Muscle layer of duodenum (tissue), 2 donors: ENCODE measurements at regions not wholly inside any gene's neighbourhood (a gene's known extent, or its start where the extent isn't known, plus 50 kb on each side); places are given as distances from the start of the nearest gene placed in this dataset.
"Not testable (repeated sequence)": the region's sequence is repeated elsewhere in the genome, so short reads cannot be mapped to it uniquely, and the experiment has no call there.

Source experiments
- H3K27ac ChIP-seq: one replicate; pipeline ENCODE4 v1.7.0; 2013; ENCODE audit warnings: mild to moderate bottlenecking, low read length
- H3K27me3 ChIP-seq: one replicate; pipeline ENCODE4 v1.7.0; 2013; ENCODE audit warnings: low read depth, mild to moderate bottlenecking, control low read depth, low read length
- H3K36me3 ChIP-seq, 2 donors: one replicate each; pipeline ENCODE4 v1.7.0; 2013; ENCODE audit warnings: low read length in 2 of 2, control low read depth in 1 of 2, mild to moderate bottlenecking in 1 of 2; ENCODE audit not compliant: insufficient read depth in 2 of 2, control insufficient read depth in 1 of 2
- H3K4me1 ChIP-seq, 2 donors: one replicate each; pipeline ENCODE4 v1.7.0; 2013; ENCODE audit warnings: low read length in 2 of 2, mild to moderate bottlenecking in 2 of 2, control low read depth in 1 of 2, moderate library complexity in 1 of 2; ENCODE audit not compliant: insufficient read depth in 2 of 2, control insufficient read depth in 1 of 2
- H3K4me3 ChIP-seq, 2 donors: one replicate each; pipeline ENCODE4 v1.7.0; 2013; ENCODE audit warnings: low read length in 2 of 2, low read depth in 1 of 2, mild to moderate bottlenecking in 1 of 2
- H3K9me3 ChIP-seq, 2 donors: one replicate each; pipeline ENCODE4 v1.7.0; 2013; ENCODE audit warnings: low read length in 2 of 2, control low read depth in 1 of 2, mild to moderate bottlenecking in 1 of 2; ENCODE audit not compliant: control insufficient read depth in 1 of 2
- donor health status: healthy.

GRCh38 chr6:49327571-49327970 is 135.5 kb downstream of the MMUT start:
- Histone ChIP-seq H3K36me3 (no peaks in the 10 kb centered on the region), H3K9me3 (no peaks in the 10 kb centered on the region), H3K27ac (no peak overlapping the region), H3K27me3 (no peaks in the 10 kb centered on the region), H3K4me3 (no peak overlapping the region), H3K4me1 (peaks cover 0 to 28% of the 10 kb centered on the region in 2 donors)

- Histone ChIP-seq H3K27me3 (no peaks in the 10 kb centered on the region), H3K27ac (no peak overlapping the region), H3K4me1 (peaks cover 0 to 28% of the 10 kb centered on the region in 2 donors), H3K9me3 (no peaks in the 10 kb centered on the region), H3K36me3 (no peaks in the 10 kb centered on the region), H3K4me3 (no peak overlapping the region)
Observed at GRCh38 chr6:49327005-49327404, 136.0 kb downstream of the MMUT start.

- no peaks in the 10 kb centered on the region for H3K27me3 ChIP-seq
- H3K4me1 ChIP-seq, result peaks cover 0 to 28% of the 10 kb centered on the region in 2 donors
- H3K9me3 ChIP-seq, result no peaks in the 10 kb centered on the region
- no peaks in the 10 kb centered on the region for H3K36me3 ChIP-seq
- no peak overlapping the region for H3K4me3 ChIP-seq
- no peak overlapping the region for H3K27ac ChIP-seq
Observed at GRCh38 chr6:49326347-49326746, 136.7 kb downstream of the MMUT start.

- Histone ChIP-seq H3K4me1 (peaks cover 0 to 28% of the 10 kb centered on the region in 2 donors), H3K27me3 (no peaks in the 10 kb centered on the region), H3K27ac (no peak overlapping the region), H3K36me3 (no peaks in the 10 kb centered on the region), H3K9me3 (no peaks in the 10 kb centered on the region), H3K4me3 (no peak overlapping the region)
Observed at GRCh38 chr6:49325891-49326290, 137.2 kb downstream of the MMUT start.

GRCh38 chr6:49322861-49323260 is 140.2 kb downstream of the MMUT start:
- H3K4me1 ChIP-seq, result peaks cover 0 to 15% of the 10 kb centered on the region in 2 donors
- no peak overlapping the region for H3K4me3 ChIP-seq
- H3K36me3 ChIP-seq, result no peaks in the 10 kb centered on the region
- no peaks in the 10 kb centered on the region for H3K9me3 ChIP-seq
- no peaks in the 10 kb centered on the region for H3K27me3 ChIP-seq
- no peak overlapping the region for H3K27ac ChIP-seq

GRCh38 chr6:49321561-49322072 is 141.4 kb downstream of the MMUT start:
- peaks cover 0 to 3% of the 10 kb centered on the region in 2 donors for H3K4me1 ChIP-seq
- no peak overlapping the region for H3K27ac ChIP-seq
- H3K36me3 ChIP-seq, result no peaks in the 10 kb centered on the region
- no peaks in the 10 kb centered on the region for H3K27me3 ChIP-seq
- no peak overlapping the region for H3K4me3 ChIP-seq
- peaks cover 0 to 5% of the 10 kb centered on the region in 2 donors for H3K9me3 ChIP-seq

GRCh38 chr6:49305010-49305409 is 158.0 kb downstream of the MMUT start:
- Histone ChIP-seq H3K4me3 (no peak overlapping the region), H3K27me3 (no peaks in the 10 kb centered on the region), H3K9me3 (no peaks in the 10 kb centered on the region), H3K36me3 (no peaks in the 10 kb centered on the region), H3K27ac (no peak overlapping the region), H3K4me1 (no peaks in the 10 kb centered on the region)

GRCh38 chr6:49304393-49304792 is 158.7 kb downstream of the MMUT start:
- H3K27ac ChIP-seq, H3K9me3 ChIP-seq, H3K4me3 ChIP-seq, H3K27me3 ChIP-seq, H3K4me1 ChIP-seq, H3K36me3 ChIP-seq: not testable (repeated sequence)

- Histone ChIP-seq H3K27ac (no peak overlapping the region), H3K27me3 (no peaks in the 10 kb centered on the region), H3K36me3 (no peaks in the 10 kb centered on the region), H3K4me3 (no peak overlapping the region), H3K4me1 (no peaks in the 10 kb centered on the region), H3K9me3 (no peaks in the 10 kb centered on the region)
Observed at GRCh38 chr6:49300911-49301310, 162.1 kb downstream of the MMUT start.

- no peak overlapping the region for H3K27ac ChIP-seq
- no peaks in the 10 kb centered on the region for H3K36me3 ChIP-seq
- no peaks in the 10 kb centered on the region for H3K27me3 ChIP-seq
- no peaks in the 10 kb centered on the region for H3K9me3 ChIP-seq
- H3K4me1 ChIP-seq, result no peaks in the 10 kb centered on the region
- no peak overlapping the region for H3K4me3 ChIP-seq
Observed at GRCh38 chr6:49300443-49300842, 162.6 kb downstream of the MMUT start.

GRCh38 chr6:49299279-49299678 is 163.8 kb downstream of the MMUT start:
- no peak overlapping the region for H3K27ac ChIP-seq
- no peaks in the 10 kb centered on the region for H3K4me1 ChIP-seq
- H3K27me3 ChIP-seq, result no peaks in the 10 kb centered on the region
- H3K36me3 ChIP-seq, result no peaks in the 10 kb centered on the region
- no peak overlapping the region for H3K4me3 ChIP-seq
- H3K9me3 ChIP-seq, result no peaks in the 10 kb centered on the region

- H3K27me3 ChIP-seq, result no peaks in the 10 kb centered on the region
- H3K36me3 ChIP-seq, result no peaks in the 10 kb centered on the region
- no peak overlapping the region for H3K27ac ChIP-seq
- H3K9me3 ChIP-seq, result no peaks in the 10 kb centered on the region
- no peaks in the 10 kb centered on the region for H3K4me1 ChIP-seq
- no peak overlapping the region for H3K4me3 ChIP-seq
Observed at GRCh38 chr6:49284180-49284579, 178.9 kb downstream of the MMUT start.
